Right renal cortex interstitium (tissue), 3 donors: ENCODE measurements at regions not wholly inside any gene's neighbourhood (a gene's known extent, or its start where the extent isn't known, plus 50 kb on each side); places are given as distances from the start of the nearest gene placed in this dataset.
A peak's percentile ranks its signal among the peaks of the same experiment; 100 is the strongest.

Source experiments
- DNase-seq, 3 donors: peaks; one replicate each; pipeline ENCODE4 v3.0.0-alpha.2; 2013; ENCODE audit warnings: low read depth in 3 of 3, low spot score in 2 of 3

DNA sequence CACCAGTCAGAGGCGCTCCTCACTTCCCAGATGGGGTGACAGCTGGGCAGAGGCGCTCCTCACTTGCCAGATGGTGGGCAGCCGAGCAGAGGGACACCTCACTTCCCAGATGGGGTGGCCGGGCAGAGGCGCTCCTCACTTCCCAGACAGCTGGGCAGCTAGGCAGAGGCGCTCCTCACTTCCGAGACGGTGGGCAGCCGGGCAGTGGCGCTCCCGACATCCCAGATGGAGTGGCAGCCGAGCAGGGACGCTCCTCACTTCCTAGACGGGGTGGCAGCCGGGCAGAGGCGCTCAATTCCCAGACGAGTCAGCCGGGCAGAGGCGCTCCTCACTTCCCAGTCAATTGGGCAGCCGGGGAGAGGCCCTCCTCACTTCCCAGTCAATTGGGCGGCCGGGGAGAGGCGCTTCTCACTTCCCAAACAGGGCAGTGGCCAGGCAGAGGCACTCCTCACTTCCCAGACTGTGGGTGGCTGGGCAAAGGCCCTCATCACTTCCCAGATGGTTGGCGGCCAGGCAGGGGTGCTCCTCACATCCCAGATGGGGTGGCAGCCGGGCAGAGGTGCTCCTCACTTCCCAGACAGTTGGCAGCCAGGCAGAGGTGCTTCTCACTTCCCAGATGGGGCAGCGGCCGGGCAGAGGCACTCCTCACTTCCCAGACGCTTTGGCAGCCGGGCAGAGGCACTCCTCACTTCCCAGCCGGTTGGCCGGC is 143.8 kb upstream of the ARID2 start:
- no peak for DNase-seq

DNA sequence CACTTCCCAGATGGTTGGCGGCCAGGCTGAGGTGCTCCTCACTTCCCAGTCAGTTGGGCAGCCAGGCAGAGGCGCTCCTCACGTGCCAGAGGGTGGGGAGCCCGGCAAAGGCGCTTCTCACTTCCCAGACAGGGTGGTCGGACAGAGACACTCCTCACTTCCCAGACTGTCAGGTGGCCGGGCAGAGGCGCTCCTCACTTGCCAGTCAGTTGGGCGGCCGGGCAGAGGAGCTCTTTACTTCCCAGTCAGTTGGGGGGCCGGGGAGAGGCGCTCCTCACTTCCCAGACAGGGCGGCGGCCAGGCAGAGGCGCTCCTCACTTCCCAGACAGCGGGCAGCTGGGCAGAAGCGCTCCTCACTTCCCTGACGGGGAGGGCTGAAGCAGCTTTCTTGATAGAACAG is 143.0 kb upstream of the ARID2 start:
- no peak for DNase-seq

DNA sequence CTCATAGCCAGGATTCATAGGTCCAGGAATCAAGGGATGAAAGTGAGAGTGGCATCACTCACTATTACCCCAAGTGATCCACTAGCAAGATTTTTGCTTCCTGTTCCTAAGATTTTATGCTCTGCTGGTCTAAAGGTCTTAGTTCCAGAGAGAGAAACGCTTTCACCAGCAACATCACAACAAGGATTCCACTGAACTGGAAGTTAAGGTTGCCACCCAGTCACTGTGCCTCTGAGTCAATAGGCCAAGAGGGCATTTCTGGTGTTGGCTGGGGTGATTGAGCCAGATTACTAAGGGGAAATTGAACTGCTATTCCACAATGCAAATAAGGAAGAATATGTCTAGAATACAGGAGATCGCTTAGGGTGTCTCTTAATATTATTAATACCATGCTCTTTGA is 142.5 kb upstream of the ARID2 start:
- no peak for DNase-seq

DNA sequence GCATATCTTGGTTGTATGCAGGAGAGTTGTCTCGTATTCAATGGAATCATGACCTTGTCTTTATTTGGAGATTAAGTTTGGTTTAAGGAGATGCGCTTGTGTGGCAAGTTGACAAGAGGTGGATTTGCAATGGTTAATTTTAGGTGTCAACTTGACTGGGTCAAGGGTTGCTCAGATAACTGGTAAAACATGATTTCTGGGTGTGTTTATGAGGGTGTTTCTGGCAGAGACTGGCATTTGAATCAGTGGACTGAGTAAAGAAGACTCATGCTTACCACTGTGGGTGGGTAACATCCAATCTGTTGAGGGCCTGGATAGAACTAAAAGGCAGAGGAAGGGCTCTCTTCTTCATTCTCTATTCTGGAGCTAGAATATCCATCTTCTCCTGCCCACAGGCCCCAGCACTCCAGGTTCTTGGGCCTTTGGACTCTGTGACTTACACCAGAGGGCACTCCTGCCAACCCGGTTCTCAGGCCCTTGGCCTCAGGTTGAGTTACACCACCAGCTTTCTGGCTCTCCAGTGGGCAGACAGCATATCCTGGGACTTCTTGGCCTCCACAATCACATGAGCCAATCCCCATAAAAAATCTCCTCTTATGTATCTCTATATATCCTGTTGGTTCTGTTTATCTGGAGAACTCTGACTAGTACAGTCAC is 141.5 kb upstream of the ARID2 start:
- no peak for DNase-seq

DNA sequence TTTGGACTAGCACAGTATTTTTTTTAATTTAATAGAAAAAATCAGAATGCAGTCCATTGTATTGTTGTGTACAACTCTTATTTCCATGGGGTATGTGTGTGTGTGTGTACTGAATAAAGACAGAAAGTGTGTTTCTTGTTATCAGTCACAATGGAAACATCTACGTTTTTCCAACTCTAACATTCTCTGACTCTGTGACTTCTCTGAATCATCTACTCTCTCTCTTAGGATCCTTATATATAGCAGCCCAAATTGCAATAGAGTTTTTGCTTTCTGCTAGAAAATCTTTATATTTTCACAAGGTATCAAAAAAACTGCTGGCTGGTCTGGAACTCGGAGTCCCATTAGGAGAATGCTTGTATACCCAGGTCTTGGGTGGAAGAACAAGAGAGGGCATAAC is 138.9 kb upstream of the ARID2 start:
- DNase-seq = no peak

DNA sequence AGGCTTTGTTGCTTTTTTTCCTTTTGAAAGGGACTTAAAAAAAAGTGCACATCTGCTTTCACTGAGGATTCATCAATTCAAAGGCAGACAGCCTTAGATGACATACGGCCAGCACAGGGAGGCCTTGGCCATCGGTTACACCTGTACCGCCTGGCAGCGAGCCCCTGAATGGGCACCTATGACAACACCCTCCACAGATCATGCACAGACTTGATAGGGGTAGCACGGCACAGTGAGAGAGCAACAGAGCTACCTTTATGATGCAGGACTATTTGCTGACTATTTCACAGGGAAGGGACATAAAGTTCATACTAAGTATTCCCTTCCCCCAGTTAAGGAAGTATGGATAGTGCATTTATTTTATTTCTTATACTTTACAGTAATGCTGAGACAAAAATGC is 137.9 kb upstream of the ARID2 start:
- no peak for DNase-seq

DNA sequence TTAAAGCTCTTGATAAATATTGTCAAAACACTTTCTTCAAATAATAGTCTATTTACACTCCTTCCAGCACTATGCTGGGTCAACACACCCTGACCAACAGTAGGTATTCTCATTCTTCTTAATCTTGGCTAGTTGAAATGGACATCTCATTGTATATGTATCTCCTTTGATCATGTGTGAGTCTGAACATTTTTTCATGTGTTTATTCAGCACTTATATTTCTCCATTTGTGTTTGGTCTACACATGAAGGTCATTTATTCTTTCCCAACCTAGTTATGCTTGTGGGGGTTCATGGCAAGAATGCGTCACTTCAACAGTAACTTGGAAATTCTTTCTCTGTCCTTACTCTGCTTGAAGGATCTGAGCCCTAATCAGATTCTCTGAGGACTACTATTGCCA is 133.1 kb upstream of the ARID2 start:
- DNase-seq = no peak

DNA sequence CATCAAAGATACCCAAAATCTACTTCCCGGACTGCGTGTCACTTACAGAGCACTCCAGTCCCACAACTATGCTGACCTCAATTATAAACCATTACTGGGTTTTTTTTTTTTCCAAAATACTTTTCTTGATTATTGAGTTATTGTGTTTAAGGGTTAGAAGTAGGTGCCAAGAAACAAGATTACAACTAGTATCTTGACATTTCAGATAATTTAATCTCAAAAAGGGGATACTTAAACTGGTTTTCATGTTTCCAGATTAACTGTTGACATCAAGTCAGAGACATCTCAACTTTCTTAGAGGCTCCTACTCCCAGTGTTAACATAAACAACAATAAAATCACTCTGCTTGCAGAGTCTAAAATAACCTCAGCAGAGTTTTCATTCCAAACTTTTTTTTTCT is 131.2 kb upstream of the ARID2 start:
- DNase-seq = no peak

DNA sequence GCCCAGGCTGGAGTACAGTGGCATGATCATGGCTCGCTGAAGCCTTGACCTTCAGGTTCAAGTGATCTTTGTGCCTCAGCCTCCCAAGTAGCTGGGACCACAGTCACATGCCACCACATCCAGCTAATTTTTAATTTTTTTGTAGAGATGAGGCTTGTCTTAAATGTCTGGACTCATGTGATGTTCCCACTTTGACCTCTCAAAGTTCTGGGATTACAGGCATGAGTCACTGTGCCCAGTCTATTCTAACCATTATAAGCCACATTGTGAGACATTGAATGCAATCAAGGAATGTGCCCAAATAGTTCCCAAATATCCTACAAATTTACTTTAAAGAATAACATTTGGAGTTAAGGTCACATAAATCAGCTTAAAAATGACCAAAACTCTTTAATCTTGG is 130.7 kb upstream of the ARID2 start:
- no peak for DNase-seq

DNA sequence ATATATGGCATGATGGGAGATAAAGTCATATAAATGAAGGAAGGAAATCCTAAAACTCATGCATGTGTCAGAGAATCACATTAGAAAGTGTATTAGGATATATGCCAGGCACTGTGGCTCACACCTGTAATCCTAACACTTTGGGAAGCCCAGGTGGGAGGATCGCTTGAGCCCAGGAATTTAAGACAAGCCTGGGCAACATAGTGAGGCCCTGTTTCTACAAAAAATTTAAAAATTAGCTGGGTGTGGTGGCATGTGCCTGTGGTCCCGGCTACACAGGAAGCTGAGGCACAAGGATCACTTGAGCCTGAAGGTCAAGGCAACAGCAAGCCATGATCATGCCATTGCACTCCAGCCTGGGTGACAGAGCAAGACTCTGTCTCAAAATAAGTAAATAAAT is 130.3 kb upstream of the ARID2 start:
- no peak for DNase-seq

DNA sequence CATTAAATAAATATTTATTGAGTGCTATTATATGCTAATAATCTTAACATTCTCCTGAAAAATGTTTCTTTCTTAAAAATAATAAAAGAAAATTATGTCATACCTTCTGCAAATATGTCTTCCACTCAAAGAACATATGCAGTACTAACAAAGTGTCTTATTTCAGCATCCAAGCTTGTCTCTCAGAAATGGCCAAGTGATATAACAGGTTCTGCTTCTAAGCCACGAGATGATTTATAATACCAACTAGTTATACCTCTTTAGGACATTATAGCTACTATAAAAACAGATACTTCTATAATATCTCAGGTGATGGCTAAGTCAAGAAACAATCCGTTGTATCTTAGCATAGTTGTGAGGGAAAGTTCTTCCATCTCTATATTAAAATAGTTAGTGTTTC is 128.1 kb upstream of the ARID2 start:
- DNase-seq = no peak

DNA sequence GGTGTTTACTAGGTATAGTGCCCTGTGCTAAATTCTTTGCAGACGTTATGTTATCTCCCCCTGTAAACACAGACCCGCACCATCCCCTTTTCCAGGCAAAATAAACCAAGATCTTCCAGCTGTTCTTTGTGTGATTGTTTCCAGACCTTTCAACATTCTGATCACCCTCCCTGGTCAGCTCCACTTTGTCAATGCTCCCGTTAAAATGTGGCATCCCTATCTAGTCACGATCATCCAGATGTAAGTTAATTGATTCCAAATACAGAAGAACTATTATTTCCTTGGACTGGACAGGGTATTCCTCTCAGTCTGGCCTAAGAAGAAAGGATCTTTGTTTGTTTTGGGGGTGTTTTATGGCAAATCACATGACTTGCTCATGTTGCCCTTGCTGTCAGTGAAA is 127.6 kb upstream of the ARID2 start:
- no peak for DNase-seq

DNA sequence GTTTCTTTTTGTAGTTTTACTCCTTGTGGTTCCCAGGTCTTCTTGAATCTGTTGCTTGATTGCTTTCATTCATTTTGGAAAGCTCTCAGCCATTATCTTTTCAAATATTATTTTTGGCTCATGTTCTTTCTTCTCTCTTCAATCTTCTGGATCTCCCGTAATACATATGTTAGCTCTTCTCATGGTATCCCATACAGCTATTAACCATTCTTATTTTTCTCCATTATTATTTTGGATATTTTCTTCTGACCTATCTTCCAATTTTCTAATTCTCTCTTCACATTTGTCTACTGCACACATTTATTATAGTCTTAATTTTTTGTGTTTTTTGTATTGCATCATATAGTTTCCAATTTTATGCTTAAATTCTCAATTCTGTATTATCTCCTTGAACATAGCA is 123.9 kb upstream of the ARID2 start:
- no peak for DNase-seq

DNA sequence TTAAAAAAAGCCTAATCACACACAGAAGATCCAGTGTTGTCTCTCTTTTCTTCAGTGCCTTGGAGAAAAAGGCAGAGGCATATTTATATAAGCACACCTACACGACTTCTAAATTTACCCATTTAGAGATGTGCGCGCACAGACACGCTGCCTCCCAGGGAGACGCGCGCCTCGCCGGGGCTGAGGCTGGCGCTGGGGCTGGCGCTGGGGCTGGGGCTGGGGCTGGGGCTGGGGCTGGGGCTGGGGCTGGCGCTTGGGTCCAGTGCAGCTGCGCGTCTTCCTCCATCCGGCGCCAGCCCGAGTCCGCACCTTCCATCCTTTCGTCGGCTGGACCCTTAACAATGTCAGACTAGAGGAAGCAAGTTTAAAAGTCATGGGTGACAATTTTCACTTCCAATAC is 118.4 kb upstream of the ARID2 start:
- no peak for DNase-seq

DNA sequence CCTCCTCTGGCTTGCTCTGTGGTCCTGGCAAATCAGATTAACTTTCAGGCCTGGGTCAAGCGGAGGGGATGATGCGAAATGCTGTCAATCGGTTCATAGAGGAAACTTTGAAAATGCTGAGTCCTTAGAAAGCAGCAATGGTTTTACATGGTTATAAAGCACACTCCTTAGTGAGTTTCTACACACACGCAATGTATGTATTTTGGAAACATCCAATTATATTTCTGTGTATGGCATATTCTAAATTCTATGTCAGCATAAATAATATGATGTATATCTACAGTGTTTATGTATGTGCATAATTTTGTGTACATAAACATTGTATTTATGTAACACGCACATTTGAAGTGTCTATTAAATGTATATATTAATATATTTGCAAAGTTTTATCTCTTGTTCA is 118.0 kb upstream of the ARID2 start:
- DNase-seq = no peak

DNA sequence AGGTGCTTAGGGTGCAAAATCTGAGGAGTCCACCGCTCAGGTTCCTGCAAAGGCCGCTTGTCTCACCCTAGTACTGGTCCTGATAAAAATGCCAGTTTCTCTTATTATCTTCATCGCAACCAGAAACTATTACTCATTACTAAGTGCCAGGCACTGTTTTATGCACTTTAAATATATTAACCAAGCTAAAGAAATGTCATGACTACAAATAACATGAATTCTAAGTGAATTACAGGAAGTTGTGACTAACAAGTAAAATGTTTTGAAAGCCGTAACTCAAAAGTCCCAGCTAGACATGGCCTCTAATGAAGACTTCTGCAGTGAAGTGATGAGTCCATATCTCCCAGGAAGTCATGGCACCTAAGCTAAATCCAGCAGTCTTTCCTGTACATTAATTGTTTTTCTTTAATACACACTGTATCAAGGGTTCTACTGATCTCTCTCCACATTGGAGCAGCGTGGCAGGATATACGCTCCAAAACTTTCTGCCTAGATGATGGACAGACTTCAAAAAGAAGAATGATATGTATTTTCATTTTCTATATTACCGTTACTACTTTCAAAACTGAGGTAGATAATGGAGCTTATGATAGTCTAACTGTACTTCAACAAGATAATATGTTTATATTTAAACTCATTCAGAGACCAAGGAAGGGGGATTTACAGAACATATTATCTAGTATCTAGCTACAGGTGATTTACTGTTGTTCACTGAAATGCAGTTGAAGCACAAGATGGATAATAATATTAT is 117.3 kb upstream of the ARID2 start:
- no peak for DNase-seq

DNA sequence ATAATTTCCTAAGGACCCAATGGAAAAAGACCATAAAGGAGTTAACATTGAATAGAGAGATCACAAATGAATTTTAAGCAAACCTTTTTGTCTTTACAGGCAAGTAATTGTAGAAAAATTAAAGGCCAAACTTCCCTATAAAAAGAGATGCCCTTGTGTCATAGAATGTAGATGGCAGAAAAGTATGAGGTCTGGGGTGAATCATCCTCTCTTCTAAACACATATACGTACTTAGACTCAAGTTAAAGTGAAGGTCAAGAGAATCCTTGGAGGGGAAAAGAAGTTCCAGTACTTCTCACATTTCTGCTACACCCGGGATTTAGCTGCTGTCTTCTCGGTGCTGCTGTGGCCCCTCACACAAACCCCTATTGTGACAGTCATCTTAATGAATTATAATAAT is 116.2 kb upstream of the ARID2 start:
- no peak for DNase-seq

DNA sequence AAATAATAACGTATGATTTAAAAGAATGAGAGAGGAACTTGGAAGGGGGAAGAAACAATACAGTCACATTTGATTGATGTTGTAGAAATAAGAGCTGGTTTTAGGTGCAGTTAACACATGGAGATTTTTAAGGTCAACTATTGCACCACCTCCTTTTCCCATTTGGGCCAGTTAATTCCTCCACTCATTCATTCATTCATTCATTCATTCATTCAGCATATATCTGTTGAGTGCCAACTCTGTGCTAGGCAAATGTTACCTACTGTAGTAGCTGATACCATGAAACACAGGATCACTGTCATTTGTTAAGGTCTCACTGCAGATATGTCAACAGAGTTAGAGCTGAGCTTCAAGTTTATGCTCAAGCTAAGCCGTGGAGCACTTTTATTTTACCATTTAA is 115.7 kb upstream of the ARID2 start:
- no peak for DNase-seq

DNA sequence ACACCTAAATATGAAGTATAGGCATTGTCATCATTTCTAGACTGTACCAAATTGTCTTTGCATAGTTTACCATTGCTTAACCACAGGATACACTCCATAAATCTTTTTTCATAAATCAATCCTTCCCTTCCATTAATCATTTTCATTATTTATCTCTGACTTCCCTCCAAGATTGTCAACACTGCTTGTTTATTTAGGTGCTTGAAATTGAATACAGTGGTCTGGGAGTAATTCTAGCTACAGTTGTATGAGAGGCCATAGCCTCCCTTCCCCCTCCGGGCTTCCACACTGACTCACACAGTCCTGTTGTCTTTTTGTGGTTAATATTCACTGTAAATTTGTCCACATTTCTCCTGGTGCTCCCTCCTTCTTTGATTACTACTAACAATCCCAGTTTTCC is 114.2 kb upstream of the ARID2 start:
- peak; percentile 27 to 61 (median 38) for DNase-seq

DNA sequence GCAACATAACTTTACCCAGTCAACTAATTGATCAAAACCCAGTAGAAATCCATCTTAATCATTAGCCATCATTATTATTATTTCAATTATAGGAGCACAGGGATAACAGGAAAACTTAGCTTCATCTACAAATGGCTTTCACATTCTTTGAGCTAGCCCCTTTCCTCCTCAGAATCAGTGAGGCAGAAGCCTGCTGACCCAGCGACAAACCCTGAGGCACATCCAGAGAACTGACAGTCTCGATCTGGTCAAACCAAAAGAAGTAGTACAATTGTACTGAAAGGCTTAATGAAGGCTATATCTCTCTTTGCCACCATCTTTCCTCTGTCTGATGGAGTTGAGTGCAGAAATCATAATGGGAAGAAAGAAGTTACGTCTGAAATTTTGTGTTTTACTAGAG is 109.8 kb upstream of the ARID2 start:
- DNase-seq = no peak

DNA sequence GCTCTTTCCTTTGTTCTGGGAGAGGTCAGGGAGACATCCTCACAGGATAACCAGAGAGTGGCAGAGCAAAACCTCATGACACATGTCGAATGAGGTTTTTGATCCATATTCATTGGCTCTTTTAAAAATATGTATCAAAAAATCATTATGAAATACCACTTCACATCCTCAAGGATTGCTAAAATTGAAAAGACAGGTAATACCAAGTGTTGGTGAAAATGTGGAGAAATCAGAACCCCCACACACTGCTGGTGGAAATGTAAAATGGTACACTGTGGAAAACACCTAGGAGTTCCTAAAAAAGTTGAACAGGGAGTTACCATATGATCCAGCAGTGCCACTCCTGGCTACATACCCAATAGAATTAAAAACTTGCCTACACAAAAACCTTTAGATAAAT is 107.8 kb upstream of the ARID2 start:
- DNase-seq = no peak
